NOMO-1 treated with DMSO at 0.1 percent for 48 hours (cell line): ENCODE measurements at regions not wholly inside any gene's neighbourhood (a gene's known extent, or its start where the extent isn't known, plus 50 kb on each side); places are given as distances from the start of the nearest gene placed in this dataset.

Experiments used
- DNase-seq: peaks from one replicate; lab custom pipeline; 2025; ENCODE audit not compliant: unreplicated experiment; lab: John Stamatoyannopoulos, UW

DNA sequence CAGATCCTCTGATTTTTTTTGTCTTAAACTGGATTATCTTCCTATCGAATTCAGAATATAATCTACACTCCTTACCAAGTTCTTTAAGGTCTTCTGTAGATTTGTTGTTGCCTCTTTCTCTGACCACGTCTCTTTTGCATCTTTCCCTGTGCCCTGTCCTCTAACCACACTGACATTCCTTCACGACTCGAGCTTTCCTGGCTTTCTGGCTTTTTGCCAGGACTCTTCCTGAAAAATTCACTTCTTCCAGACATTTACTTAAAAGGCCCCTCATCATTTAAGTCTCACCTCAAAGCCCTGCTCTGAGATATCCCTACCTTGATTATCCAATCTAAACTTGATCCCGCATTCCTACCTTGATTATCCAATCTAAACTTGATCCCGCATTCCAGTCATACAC is 422.3 kb upstream of the DCN start:
- no peak for DNase-seq

DNA sequence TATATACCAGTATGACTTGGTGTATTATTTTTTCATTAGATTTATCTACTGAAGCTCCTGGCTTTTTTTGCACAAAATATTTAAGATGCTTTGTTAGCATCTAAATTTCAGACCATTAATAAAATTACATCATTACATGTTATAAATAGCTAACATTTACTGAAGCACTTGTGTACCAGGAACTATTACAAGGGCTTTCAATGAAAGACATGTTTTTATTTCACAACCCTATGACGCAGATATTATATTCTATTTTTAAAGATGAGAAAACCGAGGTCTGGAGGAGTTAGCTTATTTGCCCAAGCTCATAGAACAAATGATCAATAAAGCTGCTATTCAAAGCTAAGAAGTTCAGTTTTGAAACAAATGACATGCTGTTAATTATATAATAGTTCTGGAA is 420.4 kb upstream of the DCN start:
- peak; percentile 32 for DNase-seq

DNA sequence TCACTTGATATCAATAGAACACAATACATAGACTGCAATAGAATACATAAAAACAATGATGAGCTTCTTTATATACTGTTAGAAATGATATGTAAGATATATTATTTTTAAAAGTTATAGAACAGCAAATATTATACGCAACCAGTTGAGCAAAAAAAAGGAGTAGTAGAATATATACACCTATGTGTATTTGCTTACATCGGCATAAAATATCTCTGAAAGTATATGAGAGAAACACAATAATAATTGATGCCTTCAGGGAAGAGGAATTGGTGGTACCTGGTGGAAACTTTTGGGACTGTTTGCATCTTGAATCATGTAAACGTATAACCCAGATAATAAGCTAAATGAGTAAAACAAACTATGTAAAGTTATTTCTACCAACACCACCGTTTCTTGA is 418.4 kb upstream of the DCN start:
- DNase-seq, result no peak

DNA sequence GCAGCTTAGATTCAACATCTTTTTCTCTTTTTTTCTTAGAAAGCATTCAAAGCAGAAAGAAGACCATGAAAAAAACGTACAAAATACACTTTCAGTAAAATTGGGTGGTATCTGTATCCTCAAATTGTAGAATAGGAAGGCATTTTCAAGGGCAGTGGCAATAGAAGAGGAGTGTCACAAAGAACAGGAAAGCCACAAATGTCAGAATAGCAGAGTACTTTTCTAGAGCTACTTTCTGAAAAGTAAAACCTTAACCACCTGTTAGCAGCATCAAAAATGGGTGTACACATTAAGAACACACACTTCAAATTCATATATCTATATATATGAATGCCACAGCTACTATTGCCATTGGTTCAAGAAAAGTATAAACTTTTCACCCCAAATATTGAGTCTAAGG is 412.1 kb upstream of the DCN start:
- DNase-seq, result no peak

DNA sequence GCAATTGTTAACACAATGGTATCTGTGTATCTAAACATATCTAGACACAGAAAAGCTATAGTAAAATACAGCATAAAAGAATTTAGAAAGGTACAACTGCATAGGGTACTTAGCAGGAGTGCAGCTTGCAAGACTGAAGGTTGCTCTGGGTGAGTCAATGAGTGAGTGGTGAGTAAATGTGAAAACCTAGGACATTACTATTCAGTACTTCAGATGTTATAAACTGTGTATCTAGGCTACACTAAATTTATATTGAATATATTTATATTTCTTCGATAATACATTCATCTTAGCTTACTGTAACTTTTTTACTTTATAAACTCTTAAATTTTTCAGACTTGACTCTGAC is 409.0 kb upstream of the DCN start:
- no peak for DNase-seq

DNA sequence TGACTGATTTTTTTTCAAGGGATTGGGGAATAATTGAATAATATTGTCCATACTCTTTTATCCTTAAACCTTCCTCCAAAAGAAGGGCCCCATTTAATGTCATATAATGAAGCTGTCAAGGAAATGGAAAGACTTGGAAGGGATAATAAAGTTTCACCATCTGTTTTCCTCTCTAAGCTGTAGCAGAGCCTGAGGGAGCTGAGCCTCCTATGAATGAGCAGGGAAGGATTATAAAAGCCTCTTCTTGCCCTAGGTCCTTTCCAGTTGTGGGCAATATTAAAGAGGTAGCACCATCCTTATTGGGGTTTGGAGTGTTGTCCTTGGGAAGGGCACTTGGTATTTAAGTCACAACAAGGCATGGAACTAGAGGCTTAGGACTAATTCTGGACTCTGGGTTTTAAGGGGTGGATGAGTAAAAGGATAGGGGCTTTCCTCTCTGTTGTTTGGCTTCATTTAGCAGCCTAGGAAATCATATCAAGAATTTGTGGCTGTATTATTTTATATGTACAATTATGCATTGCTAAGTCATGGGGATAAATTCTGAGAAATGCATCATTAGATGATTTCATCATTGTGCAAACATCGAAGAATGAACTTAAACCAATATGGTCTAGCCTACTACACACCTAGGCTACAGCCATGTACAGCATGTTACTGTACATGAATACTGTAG is 408.5 kb upstream of the DCN start:
- no peak for DNase-seq

DNA sequence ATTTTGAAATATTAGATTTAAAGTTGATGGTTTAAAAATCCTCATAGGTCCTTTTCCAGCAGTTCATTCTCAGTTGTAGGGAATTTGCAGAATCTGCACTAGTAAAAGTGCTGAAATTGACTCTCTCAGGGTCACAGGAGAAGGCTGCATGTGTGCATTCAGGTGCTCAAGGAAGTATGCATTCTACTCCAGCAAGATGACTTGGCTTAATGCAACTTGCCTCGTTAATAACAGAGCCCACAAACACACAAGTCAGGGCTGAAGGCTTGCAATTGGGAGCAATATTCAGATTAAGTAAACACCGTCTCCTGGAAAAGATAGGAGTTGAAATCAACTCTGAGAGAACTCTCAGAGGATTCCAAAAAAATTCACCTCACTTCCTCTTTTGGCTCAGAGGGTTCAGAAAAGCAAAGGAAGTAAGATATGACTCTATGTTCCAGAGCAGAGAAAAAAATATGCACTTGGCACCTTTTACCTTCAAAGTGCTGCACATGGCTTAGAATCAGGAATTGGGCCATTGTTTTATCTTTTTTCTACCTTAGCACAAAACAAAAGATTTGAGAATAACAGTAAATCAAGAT is 406.3 kb upstream of the DCN start:
- DNase-seq, result peak; percentile 13

DNA sequence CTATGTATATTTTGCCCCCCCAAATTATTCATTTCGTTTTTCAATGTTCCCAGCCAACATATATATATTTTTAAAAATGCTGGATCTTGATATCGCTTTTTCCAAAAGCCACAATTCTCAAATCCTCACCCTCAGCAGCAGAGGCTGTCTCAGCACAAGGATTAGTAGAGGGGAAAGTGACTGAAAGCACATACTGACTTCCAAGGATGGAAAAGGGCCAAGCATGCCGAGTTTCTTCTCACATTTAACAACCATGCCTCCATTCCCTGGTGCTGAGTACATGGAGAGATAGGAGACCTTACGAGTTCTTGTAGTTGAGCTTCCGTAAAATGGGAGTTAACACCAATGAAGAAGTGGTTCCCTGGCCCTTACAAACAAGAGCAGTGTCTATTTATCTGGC is 403.4 kb upstream of the DCN start:
- no peak for DNase-seq

DNA sequence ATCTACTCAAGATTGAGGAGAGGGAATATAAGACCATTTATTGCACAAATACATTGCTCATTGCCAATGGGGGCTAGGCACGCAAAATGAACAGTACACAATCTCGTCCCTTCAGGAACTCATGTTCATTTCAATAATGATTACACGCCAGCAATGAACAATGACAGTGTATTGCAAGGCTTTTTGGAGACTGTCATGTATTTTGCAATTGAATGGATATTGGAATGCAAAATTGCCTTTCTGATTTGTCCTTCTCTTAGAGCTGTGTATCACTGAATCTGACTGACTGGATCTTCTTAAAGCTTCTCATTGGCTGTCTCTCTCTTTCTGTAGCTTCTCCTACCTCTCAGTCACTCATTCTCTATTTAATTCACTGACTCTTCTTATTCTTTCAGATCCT is 400.2 kb upstream of the DCN start:
- DNase-seq, result no peak

DNA sequence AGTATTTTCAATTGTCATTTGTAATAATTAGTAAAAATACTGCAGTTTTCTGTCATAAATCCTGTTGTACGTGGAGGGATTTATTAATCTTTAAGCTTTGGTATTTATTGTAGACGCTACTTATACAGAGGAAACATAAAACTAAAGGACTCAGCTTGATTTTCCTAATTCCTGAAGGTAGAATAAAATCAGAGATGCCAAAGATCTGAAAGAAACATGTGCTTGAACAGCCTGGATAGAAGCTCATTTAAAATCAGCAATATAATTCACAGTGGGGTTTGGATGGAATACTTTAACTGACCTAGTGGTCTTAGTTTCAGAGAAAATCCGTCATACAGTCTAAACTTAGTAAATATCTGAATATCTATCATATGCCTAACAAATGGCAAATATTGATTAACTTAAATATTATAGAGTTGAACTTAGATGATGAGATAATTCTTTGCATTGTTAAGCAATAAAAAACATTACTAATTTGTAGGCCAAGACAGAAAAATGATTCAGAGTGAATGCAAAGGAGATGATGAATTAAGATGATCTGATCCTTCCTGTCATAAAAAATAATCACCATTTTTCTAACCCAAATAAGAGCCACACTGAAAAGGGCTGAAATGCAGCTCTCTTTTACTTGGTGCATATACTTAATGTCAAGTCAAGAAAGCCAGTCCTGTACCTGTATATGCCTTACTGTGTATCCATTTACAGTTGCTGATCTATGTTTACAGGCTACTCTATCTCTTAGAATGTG is 397.1 kb upstream of the DCN start:
- DNase-seq, result no peak

DNA sequence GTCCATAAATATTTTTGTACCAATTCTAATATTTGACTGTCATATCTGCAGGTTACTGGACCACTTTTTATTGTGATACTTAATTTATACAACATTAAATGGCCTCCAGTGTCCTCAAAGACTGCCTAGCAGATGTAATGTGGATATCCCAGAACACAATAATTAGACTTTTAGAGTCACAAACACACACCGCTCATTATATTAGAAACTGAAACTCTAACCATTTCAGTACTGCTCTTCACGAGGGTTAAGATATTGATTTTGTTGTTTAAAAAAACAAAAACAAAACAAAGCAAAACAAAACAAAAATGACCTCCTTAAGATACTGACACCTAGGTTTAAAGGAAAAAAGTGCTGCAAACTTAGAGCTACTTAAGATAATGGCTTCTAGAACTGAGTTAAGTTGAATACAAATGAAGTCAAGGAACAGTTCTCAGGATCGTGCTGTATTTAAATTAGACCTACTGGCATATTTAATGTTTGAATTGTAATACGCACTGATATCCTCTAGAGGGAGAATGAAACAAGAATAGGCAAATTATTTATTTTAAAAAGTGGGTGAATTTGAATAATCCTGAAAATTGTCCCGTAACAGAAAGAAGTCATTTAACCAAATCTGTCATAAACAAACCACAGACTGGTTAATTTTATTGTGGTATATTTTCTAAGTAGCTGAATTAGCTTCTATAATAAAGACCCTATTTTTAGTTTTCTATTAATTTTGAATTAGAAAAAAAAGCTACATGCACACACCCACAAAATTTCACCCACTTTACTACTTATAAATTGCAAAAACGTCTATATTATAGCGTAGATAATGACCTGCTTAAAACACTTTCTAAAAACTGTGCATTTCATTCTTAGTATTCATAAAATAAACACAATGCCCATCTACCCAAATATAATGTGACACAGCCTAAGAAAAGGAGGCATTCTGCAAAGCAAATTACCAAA is 395.2 kb upstream of the DCN start:
- peak; percentile 31 for DNase-seq

DNA sequence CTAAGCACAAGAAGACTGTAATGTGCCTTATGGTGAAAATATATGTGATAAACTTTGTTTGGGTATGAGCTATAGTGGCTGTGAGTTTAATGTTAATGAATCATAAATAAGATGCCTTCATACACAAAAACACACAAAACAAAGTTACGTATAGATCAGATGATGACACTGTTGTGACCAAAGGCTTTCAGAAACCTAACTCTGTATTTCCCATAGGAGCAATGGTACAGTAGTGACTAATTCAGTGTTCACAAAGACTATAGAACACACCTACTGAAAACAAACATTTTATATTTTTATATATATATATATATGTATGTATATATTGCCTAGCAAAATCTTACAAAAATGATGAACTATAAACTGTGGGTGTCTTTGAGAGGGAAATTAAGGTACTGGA is 393.8 kb upstream of the DCN start:
- no peak for DNase-seq

DNA sequence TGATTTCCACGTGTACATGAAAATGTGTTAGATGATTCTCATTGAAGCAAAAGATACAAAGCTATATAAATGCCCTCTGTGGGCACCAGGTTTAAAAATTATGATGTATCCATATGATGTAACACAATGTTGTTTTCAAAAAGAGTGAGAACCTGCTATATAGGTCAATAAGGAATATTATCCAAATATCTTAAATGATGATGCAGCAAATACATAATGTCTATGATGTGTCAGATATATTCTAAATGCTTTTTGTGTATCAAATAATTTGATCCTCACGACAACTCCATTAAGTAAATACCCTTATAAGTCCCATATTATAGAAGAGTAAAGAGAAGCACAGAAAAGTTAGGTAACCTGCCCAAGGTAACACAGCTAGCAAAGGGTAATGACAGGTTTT is 393.0 kb upstream of the DCN start:
- DNase-seq, result no peak

DNA sequence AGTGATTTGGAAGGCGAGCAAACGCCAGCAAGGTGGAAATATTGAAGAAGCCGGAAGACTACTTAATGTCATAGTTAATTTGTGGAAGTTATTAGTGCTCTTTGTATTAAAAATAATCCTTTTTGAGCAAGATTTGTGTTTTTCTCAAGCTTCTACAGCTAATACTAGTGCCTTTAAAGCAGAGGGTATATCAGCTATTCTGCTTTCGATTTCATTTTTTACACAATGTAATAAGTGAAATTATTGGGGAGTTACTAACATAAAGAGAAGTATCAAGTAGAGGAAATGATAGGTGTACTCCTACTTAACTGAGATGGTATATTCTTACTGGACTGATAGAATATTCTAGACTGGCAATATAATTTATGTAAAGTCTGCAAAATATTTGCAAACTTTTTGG is 392.4 kb upstream of the DCN start:
- peak; percentile 3 for DNase-seq

DNA sequence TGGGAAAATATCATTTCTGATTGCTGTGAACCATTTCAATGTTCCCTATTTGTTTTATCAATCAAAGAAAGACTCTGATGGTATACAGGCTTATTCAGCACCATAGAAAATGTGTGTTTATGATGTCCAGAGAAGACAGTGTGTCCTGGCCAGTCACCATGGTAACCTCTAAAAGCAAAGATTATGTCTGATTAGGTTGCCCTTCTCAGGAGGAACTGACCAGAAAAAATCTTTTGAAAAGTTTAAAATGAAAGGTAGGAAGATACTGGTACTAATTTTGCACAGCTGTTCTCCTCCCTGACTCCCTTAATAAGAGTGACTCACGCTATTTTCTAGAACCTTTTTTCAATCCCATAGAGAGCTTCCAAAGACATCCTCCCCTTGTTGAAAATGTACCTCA is 391.8 kb upstream of the DCN start:
- no peak for DNase-seq

DNA sequence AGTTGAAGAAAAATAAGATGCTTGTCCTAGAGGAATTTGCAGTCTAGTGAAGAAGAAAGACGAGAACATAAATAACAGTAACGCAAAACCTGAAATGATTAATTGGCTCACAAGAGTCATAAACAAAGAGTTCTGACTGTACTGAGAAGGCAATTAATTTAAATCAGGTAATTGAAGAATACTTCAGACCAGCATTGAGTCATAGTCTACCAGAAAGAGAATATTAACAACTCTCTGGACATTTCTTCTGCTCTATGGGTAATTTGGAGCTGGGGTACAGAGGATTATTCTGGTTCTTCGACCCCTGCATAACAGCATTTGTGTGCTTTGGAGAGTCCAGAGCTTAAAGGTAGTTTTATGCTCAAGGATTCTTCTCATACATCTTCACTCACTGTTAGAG is 390.3 kb upstream of the DCN start:
- no peak for DNase-seq

DNA sequence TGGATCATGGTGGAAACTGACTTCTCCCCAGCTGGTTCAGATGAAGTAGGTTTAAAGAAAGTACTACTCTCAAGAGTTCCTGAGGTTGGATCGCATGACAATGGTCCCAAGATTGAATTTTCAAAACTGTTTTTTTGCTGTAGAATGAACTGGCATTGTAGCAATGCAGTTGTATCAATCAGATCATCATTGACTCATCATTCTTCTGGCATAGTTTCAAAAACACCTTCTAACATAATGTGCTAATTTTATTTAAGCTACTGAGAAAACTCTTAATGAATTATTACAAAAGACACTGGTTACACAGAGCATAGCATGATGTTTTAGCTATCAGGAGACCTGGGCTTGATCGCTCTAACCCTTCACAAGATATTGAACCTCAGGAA is 384.5 kb upstream of the DCN start:
- no peak for DNase-seq

DNA sequence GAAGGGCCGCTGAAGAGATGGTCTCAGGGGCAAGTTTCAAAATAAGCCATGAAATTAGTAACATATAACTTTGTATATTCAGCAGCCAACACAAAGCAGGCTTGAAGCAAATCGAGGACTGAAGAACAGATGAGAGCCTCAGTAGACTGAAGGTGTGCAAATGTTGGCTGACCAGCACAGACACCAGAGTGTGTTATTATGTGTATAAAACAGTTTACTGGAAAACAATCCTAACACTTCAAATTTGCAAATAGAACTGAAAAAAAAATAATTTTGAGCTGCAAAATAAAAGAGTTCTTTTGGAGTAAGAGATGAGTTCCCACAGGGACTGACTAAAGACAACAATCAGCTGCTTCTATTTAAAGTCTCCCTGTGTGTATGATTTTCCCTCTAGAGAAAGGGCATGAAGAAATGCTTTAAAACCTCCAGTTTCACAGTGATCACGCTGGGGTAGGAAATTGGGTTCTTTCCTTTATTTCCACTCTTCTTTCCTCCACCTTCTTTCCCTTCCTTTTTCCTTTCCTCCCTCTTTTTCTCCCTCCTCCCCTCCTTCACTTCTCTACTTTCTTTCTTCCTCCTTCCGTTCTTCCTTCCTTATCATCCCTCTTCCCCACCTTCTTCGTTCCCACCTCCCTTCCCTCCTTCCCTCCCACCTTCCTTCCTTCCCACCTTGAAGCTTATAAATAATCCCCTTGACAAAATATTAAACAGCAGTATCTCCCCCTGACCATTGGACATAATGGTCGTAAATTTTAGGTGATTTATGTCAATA is 383.9 kb upstream of the DCN start:
- DNase-seq, result no peak

DNA sequence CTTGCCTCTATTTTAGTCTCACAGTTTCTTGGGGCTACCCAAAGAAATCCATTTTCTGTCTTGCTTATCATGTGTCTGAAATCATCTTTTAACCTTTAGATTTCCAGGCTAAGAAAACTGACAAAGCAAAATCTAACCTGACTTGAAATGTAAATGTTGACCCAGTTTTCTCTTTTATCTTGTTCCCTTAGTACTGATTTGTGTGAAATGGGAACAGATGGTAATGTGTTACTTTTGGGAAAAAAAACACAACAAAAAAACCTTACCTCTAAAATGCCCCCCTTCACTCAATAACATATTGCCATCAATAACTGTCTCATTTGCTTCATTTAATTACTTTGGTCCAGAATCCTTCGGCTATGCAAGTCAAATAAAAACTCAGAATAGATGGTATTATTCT is 383.2 kb upstream of the DCN start:
- DNase-seq, result no peak

DNA sequence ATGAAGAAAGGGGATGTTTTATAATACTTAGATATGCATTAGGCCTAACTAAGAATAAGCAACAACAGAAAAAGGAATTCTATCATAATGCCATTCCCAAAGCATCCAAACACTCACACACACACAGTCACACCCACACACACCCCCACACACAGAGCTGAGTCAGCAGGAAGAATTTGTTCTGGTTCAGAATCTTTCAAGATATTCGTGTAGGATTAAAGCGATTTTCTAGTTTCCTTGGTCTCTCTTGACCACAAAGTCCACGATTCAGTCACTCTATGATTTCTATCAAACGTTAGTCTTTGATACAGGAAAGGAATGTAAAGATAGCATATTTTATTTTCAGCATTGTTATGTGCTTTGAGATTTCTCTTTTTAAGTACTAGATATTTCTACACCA is 382.6 kb upstream of the DCN start:
- no peak for DNase-seq
